Breast epithelium (tissue), 4 donors: ENCODE measurements at regions not wholly inside any gene's neighbourhood (a gene's known extent, or its start where the extent isn't known, plus 50 kb on each side); places are given as distances from the start of the nearest gene placed in this dataset.
"Not testable (repeated sequence)": the region's sequence is repeated elsewhere in the genome, so short reads cannot be mapped to it uniquely, and the experiment has no call there.

Source experiments
- DNase-seq, 2 donors: peaks; one replicate each; pipeline ENCODE4 v3.0.0-alpha.2; 2019; ENCODE audit warnings: low spot score in 2 of 2
- H3K27ac ChIP-seq, 2 donors: fragments of 200-600 bp; sonication (generic) in 1 of 2; one replicate each; pipeline ENCODE4 v1.5.1; 2016 to 2019; ENCODE audit warnings: mild to moderate bottlenecking in 1 of 2
- H3K27me3 ChIP-seq, 2 donors: fragments of 200-600 bp; sonication (generic) in 1 of 2; one replicate each; pipeline versions ENCODE4 v1.5.1 to v1.6.0; 2017 to 2019; ENCODE audit warnings: control low read depth in 1 of 2, mild to moderate bottlenecking in 1 of 2
- H3K36me3 ChIP-seq: fragments of 200-600 bp; one replicate; pipeline ENCODE4 v1.5.1; 2019
- H3K4me1 ChIP-seq, 2 donors: fragments of 200-600 bp; sonication (generic); one replicate each; pipeline ENCODE4 v1.5.1; 2016 to 2019; ENCODE audit warnings: control low read depth in 1 of 2
- H3K4me3 ChIP-seq, 3 donors: fragments of 200-600 bp; sonication (generic); 1 replicate in 2 of 3; 2 replicates in 1 of 3; pipeline ENCODE4 v1.5.1; 2016 to 2019; ENCODE audit warnings: mild to moderate bottlenecking in 3 of 3, moderate library complexity in 2 of 3
- H3K9me3 ChIP-seq, 2 donors: fragments of 200-600 bp; sonication (generic) in 1 of 2; one replicate each; pipeline ENCODE4 v1.5.1; 2016 to 2019; ENCODE audit warnings: control low read depth in 1 of 2
- CTCF ChIP-seq, 3 donors: fragments of 450-650 bp; IDR thresholded peaks; one replicate each; pipeline ENCODE4 v1.5.1; 2016 to 2017; ENCODE audit warnings: antibody characterized with exemption in 3 of 3, mild to moderate bottlenecking in 3 of 3, moderate library complexity in 3 of 3
- POLR2A ChIP-seq: fragments of 450-650 bp; IDR thresholded peaks from one replicate; pipeline ENCODE4 v1.6.1; 2016; ENCODE audit warnings: antibody characterized with exemption, mild to moderate bottlenecking, moderate library complexity
- POLR2AphosphoS5 ChIP-seq, 3 donors: sonication (generic); formaldehyde crosslinking; IDR thresholded peaks; one replicate each; pipeline ENCODE4 v1.6.1; 2017; ENCODE audit warnings: antibody characterized with exemption in 3 of 3
- intact Hi-C: fragments of 100-400 bp; cut with DNase I; formaldehyde crosslinking; loops from one replicate; pipeline ENCODE4 v1.15.1; 2023; ENCODE audit warnings: low total_unique reads

GRCh38 chr21:18840239-18840638 lies 436.7 kb upstream of the TMPRSS15 start:
- H3K4me1 ChIP-seq, result no peaks in the 10 kb centered on the region
- no peak overlapping the region for H3K4me3 ChIP-seq
- H3K9me3 ChIP-seq, result no peaks in the 10 kb centered on the region
- H3K36me3 ChIP-seq, result no peaks in the 10 kb centered on the region
- no peak overlapping the region for H3K27ac ChIP-seq
- DNase-seq, result no peak
- H3K27me3 ChIP-seq, result no peaks in the 10 kb centered on the region
- TF ChIP-seq CTCF (IDR thresholded peaks at IDR 0.05) (no peak), POLR2A (no peak), POLR2AphosphoS5 (IDR thresholded peaks at IDR 0.05) (no peak)
- intact Hi-C loops, result no loop called here

GRCh38 chr21:18857606-18858005 lies 454.0 kb upstream of the TMPRSS15 start:
- H3K4me1 ChIP-seq, H3K36me3 ChIP-seq, H3K27ac ChIP-seq, H3K27me3 ChIP-seq, H3K4me3 ChIP-seq, intact Hi-C loops, DNase-seq: not testable (repeated sequence)
- peaks cover 5 to 10% of the 10 kb centered on the region in 2 donors for H3K9me3 ChIP-seq

GRCh38 chr21:18869104-18869503 lies 465.5 kb upstream of the TMPRSS15 start:
- no peak overlapping the region for H3K4me3 ChIP-seq
- no peak overlapping the region for H3K27ac ChIP-seq
- intact Hi-C loops, result no loop called here
- H3K4me1 ChIP-seq, result no peaks in the 10 kb centered on the region
- DNase-seq, result no peak
- no peaks in the 10 kb centered on the region for H3K9me3 ChIP-seq
- no peaks in the 10 kb centered on the region for H3K27me3 ChIP-seq
- no peaks in the 10 kb centered on the region for H3K36me3 ChIP-seq
- TF ChIP-seq CTCF (IDR thresholded peaks at IDR 0.05), result no peak
- no peak for TF ChIP-seq POLR2A
- TF ChIP-seq POLR2AphosphoS5 (IDR thresholded peaks at IDR 0.05), result no peak

GRCh38 chr21:18877917-18878316 lies 474.3 kb upstream of the TMPRSS15 start:
- peaks cover 0 to 7% of the 10 kb centered on the region in 2 donors for H3K9me3 ChIP-seq

GRCh38 chr21:18887922-18888602 lies 484.5 kb upstream of the TMPRSS15 start:
- H3K9me3 ChIP-seq, result peaks cover 0 to 11% of the 10 kb centered on the region in 2 donors
- H3K27me3 ChIP-seq, result no peaks in the 10 kb centered on the region
- no peak for DNase-seq
- TF ChIP-seq POLR2A, result no peak
- TF ChIP-seq CTCF (IDR thresholded peaks at IDR 0.05), result no peak
- TF ChIP-seq POLR2AphosphoS5 (IDR thresholded peaks at IDR 0.05), result no peak
- intact Hi-C loops, result no loop called here
- no peaks in the 10 kb centered on the region for H3K4me1 ChIP-seq
- H3K4me3 ChIP-seq, result no peak overlapping the region
- no peak overlapping the region for H3K27ac ChIP-seq
- H3K36me3 ChIP-seq, result no peaks in the 10 kb centered on the region

More at GRCh38 chr21:18877917-18878316, 474.3 kb upstream of the TMPRSS15 start:
- no peaks in the 10 kb centered on the region for H3K36me3 ChIP-seq
- no peak for DNase-seq
- no peak overlapping the region for H3K27ac ChIP-seq
- no peaks in the 10 kb centered on the region for H3K4me1 ChIP-seq
- H3K27me3 ChIP-seq, result no peaks in the 10 kb centered on the region
- no peak for TF ChIP-seq CTCF (IDR thresholded peaks at IDR 0.05)
- TF ChIP-seq POLR2A, result no peak
- TF ChIP-seq POLR2AphosphoS5 (IDR thresholded peaks at IDR 0.05), result no peak
- no peak overlapping the region for H3K4me3 ChIP-seq
- intact Hi-C loops, result no loop called here

GRCh38 chr21:18893406-18893805 lies 489.8 kb upstream of the TMPRSS15 start:
- Histone ChIP-seq H3K27me3 (no peaks in the 10 kb centered on the region), H3K4me1 (no peaks in the 10 kb centered on the region), H3K9me3 (no peaks in the 10 kb centered on the region), H3K36me3 (no peaks in the 10 kb centered on the region), H3K27ac (no peak overlapping the region), H3K4me3 (no peak overlapping the region)
- no peak for DNase-seq
- no peak for TF ChIP-seq CTCF (IDR thresholded peaks at IDR 0.05)
- no peak for TF ChIP-seq POLR2AphosphoS5 (IDR thresholded peaks at IDR 0.05)
- no peak for TF ChIP-seq POLR2A
- intact Hi-C loops, result no loop called here
